ENCODE measurements at regions not wholly inside any gene's neighbourhood (a gene's known extent, or its start where the extent isn't known, plus 50 kb on each side); places are given as distances from the start of the nearest gene placed in this dataset.

- DNase-seq = no peak
Observed at GRCh38 chr18:44620812-44621211, 59.9 kb upstream of the SETBP1 start.

- no peak for DNase-seq
Observed at GRCh38 chr18:44624052-44624451, 56.6 kb upstream of the SETBP1 start.

GRCh38 chr18:44625386-44625785, 55.3 kb upstream of the SETBP1 start:
- no peak for DNase-seq

GRCh38 chr18:44626236-44626635, 54.5 kb upstream of the SETBP1 start:
- DNase-seq = no peak

- DNase-seq = no peak
Observed at GRCh38 chr18:44626807-44627206, 53.9 kb upstream of the SETBP1 start.

- DNase-seq = no peak
Observed at GRCh38 chr18:44627280-44627679, 53.4 kb upstream of the SETBP1 start.

GRCh38 chr18:44629406-44629805, 51.3 kb upstream of the SETBP1 start:
- no peak for DNase-seq

GRCh38 chr18:44630118-44630517, 50.6 kb upstream of the SETBP1 start:
- no peak for DNase-seq
